ENCODE measurements at regions not wholly inside any gene's neighbourhood (a gene's known extent, or its start where the extent isn't known, plus 50 kb on each side); places are given as distances from the start of the nearest gene placed in this dataset.

DNA sequence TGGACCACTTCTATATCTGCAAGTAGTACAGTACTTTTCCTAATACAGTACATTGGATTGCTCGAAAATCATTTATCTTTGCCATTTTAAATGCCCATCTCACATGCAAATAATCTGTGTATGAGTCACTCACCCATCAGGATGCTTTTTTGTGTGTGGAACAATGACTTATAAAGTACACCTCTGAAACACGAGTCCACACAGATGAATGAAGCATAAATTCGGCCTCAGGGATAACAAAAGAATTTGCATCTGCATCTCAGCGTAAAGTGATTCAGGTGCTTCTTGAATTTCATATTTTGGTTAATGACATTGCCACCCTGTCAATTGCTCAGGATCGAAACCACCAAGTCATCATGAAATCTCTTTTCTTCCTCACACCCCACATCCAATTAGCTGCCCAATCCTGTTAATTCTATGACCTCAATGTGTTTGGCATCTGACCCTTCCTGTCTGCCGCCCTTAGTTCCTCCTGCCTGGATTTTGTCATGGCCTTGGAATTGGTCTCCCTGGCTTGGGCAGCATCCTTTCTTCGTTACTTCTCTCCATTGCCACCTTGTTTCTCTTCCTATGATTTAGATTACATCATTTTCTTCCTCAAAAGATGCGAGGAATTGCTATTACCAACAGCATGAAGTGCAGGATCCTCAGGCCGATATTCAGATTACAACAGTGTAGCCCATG lies 161.6 kb upstream of the MID1 start:
- intact Hi-C loops (cut with DNase I, micrococcal nuclease): no loop called here
- Mint-ChIP-seq H3K36me3 (ENCODE audit: low read depth) (no peaks in the 10 kb centered on the region), H3K27me3 (no peaks in the 10 kb centered on the region), H3K9me3 (peaks cover 4% of the 10 kb centered on the region), H3K4me3 (no peak overlapping the region), H3K27ac (no peak overlapping the region), H3K4me1 (ENCODE audit: low read depth) (no peaks in the 10 kb centered on the region)
- no peaks in the 10 kb centered on the region for H3K9me3 ChIP-seq (ENCODE audit: control insufficient read depth in 1 of 2, insufficient read depth in 1 of 2, low read length in 2 of 2)
- ATAC-seq (ENCODE audit: poor library complexity): no peak
- ChIA-PET POLR2A (no interaction called here), CTCF (no interaction called here)
- TF ChIP-seq, protein P1, sequence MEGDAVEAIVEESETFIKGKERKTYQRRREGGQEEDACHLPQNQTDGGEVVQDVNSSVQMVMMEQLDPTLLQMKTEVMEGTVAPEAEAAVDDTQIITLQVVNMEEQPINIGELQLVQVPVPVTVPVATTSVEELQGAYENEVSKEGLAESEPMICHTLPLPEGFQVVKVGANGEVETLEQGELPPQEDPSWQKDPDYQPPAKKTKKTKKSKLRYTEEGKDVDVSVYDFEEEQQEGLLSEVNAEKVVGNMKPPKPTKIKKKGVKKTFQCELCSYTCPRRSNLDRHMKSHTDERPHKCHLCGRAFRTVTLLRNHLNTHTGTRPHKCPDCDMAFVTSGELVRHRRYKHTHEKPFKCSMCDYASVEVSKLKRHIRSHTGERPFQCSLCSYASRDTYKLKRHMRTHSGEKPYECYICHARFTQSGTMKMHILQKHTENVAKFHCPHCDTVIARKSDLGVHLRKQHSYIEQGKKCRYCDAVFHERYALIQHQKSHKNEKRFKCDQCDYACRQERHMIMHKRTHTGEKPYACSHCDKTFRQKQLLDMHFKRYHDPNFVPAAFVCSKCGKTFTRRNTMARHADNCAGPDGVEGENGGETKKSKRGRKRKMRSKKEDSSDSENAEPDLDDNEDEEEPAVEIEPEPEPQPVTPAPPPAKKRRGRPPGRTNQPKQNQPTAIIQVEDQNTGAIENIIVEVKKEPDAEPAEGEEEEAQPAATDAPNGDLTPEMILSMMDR (IDR thresholded peaks at IDR 0.05): no peak
- H3K36me3 ChIP-seq (ENCODE audit: insufficient read depth, low read length): no peaks in the 10 kb centered on the region
- H3K4me3 ChIP-seq (ENCODE audit: low read length): no peak overlapping the region
- no peak overlapping the region for H3K27ac ChIP-seq (ENCODE audit: low read depth in 1 of 2, low read length in 2 of 2)
- no peaks in the 10 kb centered on the region for H3K27me3 ChIP-seq (ENCODE audit: control insufficient read depth in 1 of 2, insufficient read depth in 2 of 2, low read length in 2 of 2)
- H3K4me1 ChIP-seq (ENCODE audit: insufficient read depth, low read length): no peaks in the 10 kb centered on the region
- DNase-seq: no peak

GRCh38 chrX:10783451-10783995 lies 163.1 kb upstream of the MID1 start:
- no peaks in the 10 kb centered on the region for H3K36me3 Mint-ChIP-seq (ENCODE audit: low read depth)
- POLR2A ChIA-PET: no interaction called here
- TF ChIP-seq, protein P1 (IDR thresholded peaks at IDR 0.05): no peak
- no peaks in the 10 kb centered on the region for H3K27me3 ChIP-seq (ENCODE audit: control insufficient read depth in 1 of 2, insufficient read depth in 2 of 2, low read length in 2 of 2)
- H3K4me3 Mint-ChIP-seq: no peak overlapping the region
- peaks cover 4% of the 10 kb centered on the region for H3K9me3 Mint-ChIP-seq
- H3K4me1 ChIP-seq (ENCODE audit: insufficient read depth, low read length): no peaks in the 10 kb centered on the region
- no peaks in the 10 kb centered on the region for H3K4me1 Mint-ChIP-seq (ENCODE audit: low read depth)
- no peak for DNase-seq
- intact Hi-C loops (cut with DNase I, micrococcal nuclease): no loop called here
- CTCF ChIA-PET: no interaction called here
- no peak overlapping the region for H3K4me3 ChIP-seq (ENCODE audit: low read length)
- H3K36me3 ChIP-seq (ENCODE audit: insufficient read depth, low read length): no peaks in the 10 kb centered on the region
- H3K9me3 ChIP-seq (ENCODE audit: control insufficient read depth in 1 of 2, insufficient read depth in 1 of 2, low read length in 2 of 2): no peaks in the 10 kb centered on the region
- no peak overlapping the region for H3K27ac Mint-ChIP-seq
- H3K27ac ChIP-seq (ENCODE audit: low read depth in 1 of 2, low read length in 2 of 2): no peak overlapping the region
- no peak for ATAC-seq (ENCODE audit: poor library complexity)
- H3K27me3 Mint-ChIP-seq: no peaks in the 10 kb centered on the region

GRCh38 chrX:10787264-10787663 lies 166.9 kb upstream of the MID1 start:
- H3K36me3 Mint-ChIP-seq (ENCODE audit: low read depth): no peaks in the 10 kb centered on the region
- no peak overlapping the region for H3K4me3 Mint-ChIP-seq
- POLR2A ChIA-PET: no interaction called here
- intact Hi-C loops (cut with DNase I, micrococcal nuclease): no loop called here
- Histone ChIP-seq H3K36me3 (ENCODE audit: insufficient read depth, low read length) (no peaks in the 10 kb centered on the region), H3K9me3 (ENCODE audit: control insufficient read depth in 1 of 2, insufficient read depth in 1 of 2, low read length in 2 of 2) (no peaks in the 10 kb centered on the region), H3K27me3 (ENCODE audit: control insufficient read depth in 1 of 2, insufficient read depth in 2 of 2, low read length in 2 of 2) (no peaks in the 10 kb centered on the region), H3K27ac (ENCODE audit: low read depth in 1 of 2, low read length in 2 of 2) (no peak overlapping the region), H3K4me1 (ENCODE audit: insufficient read depth, low read length) (no peaks in the 10 kb centered on the region), H3K4me3 (ENCODE audit: low read length) (no peak overlapping the region)
- DNase-seq (no peak), ATAC-seq (ENCODE audit: poor library complexity) (no peak)
- H3K27me3 Mint-ChIP-seq: no peaks in the 10 kb centered on the region
- TF ChIP-seq, protein P1 (IDR thresholded peaks at IDR 0.05): no peak
- CTCF ChIA-PET: interaction anchor here (0.5 kb wide), 1 partner anchor 1985 kb away, joined by 3 read pairs; no protein-coding TSS in a partner anchor
- H3K9me3 Mint-ChIP-seq: peaks cover 2% of the 10 kb centered on the region
- H3K4me1 Mint-ChIP-seq (ENCODE audit: low read depth): no peaks in the 10 kb centered on the region
- H3K27ac Mint-ChIP-seq: no peak overlapping the region

All from CD4-positive, alpha-beta T cell (primary cell).